NCI-H345 (cell line): ENCODE measurements at regions not wholly inside any gene's neighbourhood (a gene's known extent, or its start where the extent isn't known, plus 50 kb on each side); places are given as distances from the start of the nearest gene placed in this dataset.

ENCODE experiments used
- DNase-seq: peaks from one replicate; lab custom pipeline; 2025; lab: John Stamatoyannopoulos, UW

DNA sequence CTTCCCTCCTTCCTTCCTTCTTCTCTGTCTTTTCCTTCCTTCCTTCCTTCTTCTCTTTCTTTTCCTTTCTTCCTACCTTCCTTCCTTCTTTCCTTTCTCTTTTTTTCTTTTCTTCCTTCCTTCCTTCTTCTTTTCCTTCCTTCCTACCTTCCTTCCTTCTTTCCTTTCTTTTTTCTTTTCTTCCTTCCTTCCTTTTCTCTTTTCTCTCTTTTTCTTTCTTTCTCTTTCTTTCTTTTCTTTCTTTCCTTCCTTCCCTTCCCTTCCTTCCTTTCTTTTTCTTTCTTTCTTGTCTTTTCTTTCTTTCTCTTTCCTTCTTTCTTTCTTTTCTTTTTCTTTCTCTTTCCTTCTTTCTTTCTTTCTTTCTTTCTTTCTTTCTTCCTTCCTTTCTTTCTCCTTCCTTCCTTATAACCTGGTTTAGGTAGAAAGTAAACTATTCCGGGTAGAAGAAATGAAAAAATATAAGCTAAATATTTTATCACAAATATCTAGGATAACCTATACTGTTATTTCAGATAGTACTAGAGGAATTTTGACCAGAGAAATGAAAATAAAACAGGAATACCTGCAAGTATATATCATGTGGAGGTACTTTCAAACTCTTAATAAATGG is 1741.8 kb upstream of the CDH9 start:
- no peak for DNase-seq

- peak; percentile 56 for DNase-seq
Measured at GRCh38 chr5:28779161-28779754, 1740.9 kb upstream of the CDH9 start.

DNA sequence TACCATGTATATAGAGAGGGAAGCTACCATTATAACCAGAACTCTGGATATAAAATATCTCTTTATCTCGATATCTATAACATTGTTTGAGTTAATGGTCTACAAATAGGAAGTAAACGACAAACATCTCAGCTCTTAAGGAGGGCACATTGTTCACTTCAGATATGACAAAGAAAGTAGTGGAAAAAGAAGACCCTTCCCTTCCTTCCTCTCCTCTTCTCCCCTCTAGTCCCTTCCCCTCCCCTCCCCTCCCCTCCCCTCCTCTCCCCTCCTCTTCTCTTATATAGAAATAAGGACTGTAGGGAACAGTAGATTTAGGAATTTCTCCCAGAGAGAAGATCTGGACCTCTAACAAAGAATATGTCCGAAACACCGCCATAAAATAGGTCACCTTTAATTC is 1731.9 kb upstream of the CDH9 start:
- DNase-seq, result no peak

DNA sequence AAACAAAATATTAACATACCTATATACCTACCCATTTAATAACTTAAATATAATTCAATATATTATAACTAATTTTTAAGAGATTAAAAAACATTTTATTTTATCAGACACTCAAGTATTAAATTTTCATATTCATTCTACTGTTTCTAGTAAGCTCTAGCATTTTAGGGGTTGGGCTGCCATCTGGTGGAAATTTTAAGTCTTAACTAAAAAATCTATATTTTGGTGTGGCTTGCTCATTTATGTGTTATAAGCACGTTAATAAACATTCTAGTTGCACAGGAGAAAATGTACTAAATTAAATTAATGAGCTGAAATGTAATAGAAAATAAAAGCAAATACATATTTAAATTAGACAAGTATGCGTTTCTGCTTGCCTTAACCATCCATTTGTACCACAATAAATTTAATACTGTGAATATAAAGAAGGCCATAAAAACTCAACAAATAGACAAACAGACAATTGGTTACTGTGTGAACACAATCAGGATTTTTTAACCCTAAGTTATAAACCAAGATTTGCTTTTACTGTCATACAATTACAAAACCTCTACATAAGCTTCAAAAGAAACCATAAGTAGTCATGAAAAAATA is 1728.3 kb upstream of the CDH9 start:
- peak; percentile 53 for DNase-seq

DNA sequence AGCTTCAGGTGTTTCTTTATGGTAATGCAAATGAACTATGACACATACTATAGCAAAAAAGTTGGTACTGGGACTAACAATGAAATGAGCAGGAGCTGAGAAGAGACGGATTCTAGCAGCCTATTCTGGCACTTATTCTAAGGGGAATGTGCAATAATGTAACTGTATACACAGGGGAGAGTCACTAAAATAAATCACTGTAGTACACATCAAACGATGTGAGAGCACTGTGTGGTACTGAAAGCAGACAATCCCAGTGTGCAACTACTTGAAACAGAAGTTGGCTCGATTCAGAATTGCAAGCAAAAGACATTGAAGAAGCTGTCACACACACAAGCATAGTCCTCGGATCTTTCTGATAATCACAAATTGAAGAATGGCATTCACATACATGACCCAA is 1713.0 kb upstream of the CDH9 start:
- no peak for DNase-seq

- DNase-seq, result no peak
Measured at GRCh38 chr5:28750251-28750650, 1711.9 kb upstream of the CDH9 start.

GRCh38 chr5:28748446-28748845 is 1710.1 kb upstream of the CDH9 start:
- DNase-seq, result no peak

DNA sequence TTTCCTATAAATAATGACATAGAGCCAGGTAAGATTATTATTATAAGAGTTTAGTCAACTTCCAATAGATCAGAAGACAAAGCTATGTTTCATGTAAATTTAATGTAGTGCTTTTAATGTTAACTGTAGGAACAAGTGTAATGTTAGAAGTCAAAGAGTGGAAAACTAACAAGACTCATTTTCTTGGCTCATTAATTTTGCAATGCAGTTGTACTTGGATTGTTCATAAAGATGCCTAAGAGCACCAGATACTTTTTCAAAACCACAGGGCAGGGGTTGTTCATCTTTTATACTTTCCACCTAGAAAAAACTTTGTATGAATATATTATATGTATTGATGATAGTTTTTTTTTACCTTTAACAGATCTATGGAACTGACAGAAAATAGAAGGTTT is 1705.3 kb upstream of the CDH9 start:
- DNase-seq, result no peak

- DNase-seq, result no peak
Measured at GRCh38 chr5:28743025-28743715, 1704.8 kb upstream of the CDH9 start.

DNA sequence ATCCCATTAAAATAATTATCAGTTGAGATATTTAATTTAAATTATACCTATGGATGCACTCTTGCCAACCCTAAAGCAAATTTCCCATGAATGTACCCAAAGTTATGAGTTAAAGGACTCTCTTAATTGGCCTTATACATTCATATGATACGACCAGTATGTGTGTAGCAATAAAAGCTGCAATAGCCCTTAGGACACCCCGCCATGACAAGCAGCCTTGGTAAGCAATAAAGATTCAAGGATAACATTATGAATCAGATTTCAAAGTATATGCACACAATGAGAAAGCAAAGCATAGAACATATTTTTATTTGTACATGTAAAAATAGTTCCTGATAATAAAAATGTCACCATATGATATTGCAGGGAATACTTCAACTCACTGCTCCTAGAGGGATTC is 1699.3 kb upstream of the CDH9 start:
- no peak for DNase-seq

DNA sequence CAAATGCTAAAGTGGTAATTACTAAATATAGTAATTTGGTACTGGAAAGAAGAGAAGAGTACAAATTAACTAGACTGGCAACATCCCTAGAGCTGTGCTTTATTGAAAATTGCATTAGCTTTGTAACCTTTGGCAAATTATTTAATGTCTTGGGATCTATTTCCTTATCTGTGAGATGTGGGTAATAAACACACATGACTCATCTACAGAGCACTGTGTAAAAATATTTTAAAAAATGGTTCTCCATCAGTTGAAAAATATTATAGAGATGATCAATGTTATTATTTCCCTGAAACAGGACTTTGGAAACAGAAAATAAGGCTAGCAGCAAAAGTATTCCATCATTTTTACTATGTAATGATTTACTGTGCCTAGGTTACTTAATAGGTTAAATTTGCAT is 1698.8 kb upstream of the CDH9 start:
- DNase-seq, result no peak

- no peak for DNase-seq
Measured at GRCh38 chr5:28734396-28734795, 1696.0 kb upstream of the CDH9 start.

DNA sequence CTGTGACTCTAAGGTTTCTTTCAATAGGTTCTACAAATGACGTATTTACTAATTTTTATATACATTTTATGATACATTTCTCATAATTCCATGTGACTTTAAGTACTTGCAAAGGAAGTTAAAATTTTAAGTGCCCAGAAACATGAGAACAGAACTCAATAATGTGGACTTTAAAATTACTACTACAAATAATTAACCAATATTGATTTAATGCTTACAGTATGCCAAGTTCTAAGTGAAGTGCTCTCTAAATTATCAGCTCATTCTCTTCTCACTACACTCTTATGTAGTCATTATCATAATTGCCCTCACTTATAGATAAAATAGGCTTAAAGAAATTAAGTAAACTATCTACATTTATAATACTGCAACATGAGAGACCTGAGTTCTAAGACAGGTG is 1690.7 kb upstream of the CDH9 start:
- DNase-seq, result no peak

GRCh38 chr5:28726815-28727214 is 1688.4 kb upstream of the CDH9 start:
- DNase-seq, result no peak

DNA sequence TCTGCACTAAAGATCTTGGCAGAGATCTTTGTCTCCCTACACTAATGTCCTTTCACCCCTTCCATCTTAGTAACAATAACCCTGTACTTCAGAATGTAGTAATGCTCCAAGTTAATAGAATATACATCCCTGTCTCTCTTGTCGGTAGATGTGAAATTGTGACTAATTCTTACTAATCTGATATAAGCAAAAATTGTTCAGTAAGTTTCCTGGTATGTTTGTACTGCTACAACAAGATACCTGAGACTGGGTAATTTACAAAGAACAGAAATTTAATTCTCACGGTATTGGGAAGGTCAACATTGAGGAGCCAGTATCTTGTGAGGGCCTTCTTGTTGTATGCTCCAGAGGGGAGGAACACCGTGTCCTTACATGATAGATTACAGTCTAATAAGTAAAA is 1686.6 kb upstream of the CDH9 start:
- DNase-seq, result no peak

DNA sequence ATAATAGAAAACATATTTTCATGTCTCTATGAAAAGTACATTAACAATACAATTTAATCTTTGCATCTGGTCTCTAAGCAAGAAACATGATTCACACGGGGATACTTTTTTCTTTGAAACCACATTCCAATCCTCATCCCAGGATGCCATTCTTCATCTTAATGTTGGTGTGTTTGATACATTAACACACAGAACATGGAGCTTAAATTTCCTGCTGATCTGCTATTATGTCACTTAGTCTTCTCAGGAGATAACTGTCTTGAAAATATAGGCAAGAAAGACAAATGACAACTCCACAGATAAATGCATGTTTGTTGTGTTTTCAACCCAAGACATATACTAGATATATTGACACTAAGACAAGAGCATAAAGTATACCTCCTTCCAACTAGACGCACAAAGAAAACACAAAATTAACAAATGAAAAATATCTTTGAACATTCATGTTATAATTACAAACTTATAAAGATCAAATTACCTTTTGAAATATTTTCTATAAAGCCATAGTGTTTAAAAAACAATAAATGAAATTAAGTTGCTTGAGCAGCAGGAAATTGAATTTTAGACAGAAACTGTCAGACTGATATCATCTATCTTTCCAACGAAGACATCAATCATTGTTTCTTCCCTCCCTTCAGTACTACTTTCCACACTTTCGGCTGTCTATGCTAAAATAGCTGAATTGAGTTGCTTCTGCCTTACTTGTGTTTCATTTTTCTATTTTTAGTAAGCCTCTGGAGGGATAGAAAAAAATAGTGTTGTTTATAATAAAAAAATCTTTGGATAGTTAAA is 1676.7 kb upstream of the CDH9 start:
- DNase-seq, result no peak

DNA sequence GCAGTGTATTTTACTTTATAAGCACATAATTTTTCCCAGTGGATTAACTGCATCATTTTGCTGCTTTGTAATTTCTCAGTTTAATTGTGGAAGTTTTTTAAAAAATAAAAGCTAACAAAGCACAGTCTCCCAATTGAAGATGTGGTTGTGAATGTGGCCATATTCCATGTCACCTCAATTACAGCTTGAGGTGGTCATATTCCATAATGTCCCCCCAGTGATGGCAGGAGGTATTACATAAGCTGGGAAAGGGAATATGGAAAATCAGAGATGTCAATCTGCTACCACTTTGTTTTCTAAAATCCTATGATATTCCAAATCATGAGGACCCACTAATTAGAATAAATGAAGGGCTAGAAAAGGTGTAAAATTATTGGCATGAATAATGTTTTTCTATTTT is 1672.0 kb upstream of the CDH9 start:
- DNase-seq, result no peak

GRCh38 chr5:28708472-28708871 is 1670.1 kb upstream of the CDH9 start:
- no peak for DNase-seq

GRCh38 chr5:28707706-28708105 is 1669.3 kb upstream of the CDH9 start:
- no peak for DNase-seq

DNA sequence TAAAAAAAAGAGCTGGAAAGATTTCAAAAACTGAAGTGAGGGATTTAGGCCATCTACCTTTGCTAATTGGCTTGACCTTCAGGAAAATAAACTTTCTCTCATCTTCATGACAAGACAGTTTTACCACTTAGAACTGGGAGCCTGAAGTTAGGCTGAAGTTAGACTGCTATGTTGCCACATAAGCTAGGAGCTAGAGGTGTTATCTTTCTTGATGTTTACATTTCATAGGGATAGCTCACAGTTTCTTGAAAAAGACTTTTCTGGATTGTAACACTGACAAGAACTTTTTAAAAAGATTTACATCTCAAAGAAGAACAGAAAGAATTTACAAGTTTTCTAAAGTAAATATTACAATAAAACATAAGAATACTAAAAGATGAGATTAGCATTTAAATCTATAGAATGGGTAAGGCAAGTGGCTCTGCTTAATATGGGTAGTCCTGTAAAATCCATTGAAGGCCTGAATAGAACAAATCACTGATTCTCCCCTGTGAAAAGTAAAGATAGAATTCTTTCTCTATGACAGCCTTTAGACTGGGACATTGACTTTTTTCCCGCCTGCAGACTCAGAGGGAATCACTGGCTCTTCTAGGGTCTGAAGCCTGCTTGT is 1665.4 kb upstream of the CDH9 start:
- no peak for DNase-seq

DNA sequence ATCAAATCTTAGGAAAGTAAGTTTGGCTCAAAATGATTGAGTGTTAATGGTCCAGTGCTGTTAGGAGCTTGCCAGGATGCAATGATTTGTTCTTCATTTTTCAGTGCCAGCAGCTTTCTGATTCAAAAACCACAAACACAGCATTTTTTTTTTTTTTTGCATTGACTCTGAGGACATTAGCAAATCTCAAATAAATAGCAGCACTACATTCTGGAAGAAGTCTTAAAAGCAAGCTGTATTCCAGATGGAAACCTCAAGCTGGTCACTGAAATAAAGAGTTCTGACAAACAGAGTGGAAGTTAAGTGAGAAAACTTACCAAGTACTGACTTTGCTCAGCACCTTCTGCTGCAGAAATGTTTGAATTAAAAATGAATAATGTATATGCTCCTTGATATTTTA is 1653.1 kb upstream of the CDH9 start:
- no peak for DNase-seq

DNA sequence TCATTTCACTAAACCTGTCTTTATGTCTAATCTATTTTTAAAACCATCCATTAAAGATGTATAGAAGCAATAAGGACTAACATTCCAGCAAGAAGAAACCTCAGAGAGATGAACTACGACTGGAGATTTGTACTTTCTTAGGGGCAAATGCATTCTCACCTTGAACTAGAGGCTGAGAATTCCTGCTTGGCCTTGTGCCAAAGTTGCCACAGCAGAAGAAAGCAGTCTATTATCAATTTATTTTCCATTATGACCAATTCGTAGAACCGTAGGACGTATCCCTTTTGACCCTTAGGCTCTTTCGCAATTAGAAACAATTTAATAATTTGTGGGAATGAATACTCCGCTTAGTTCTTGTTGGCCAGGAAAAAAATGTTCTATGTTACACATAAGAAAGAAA is 1647.4 kb upstream of the CDH9 start:
- DNase-seq, result no peak
